H1 (cell line): ENCODE measurements at regions not wholly inside any gene's neighbourhood (a gene's known extent, or its start where the extent isn't known, plus 50 kb on each side); places are given as distances from the start of the nearest gene placed in this dataset.
"Not testable (repeated sequence)": the region's sequence is repeated elsewhere in the genome, so short reads cannot be mapped to it uniquely, and the experiment has no call there.

Experiments used
- CTCF ChIA-PET: fragments of 300-600 bp; sonication (Branson Sonifier 250); formaldehyde crosslinking; loops from one replicate; lab custom pipeline; 2021; ENCODE audit not compliant: partially characterized antibody; lab: Charles Lee
- POLR2A ChIA-PET: fragments of 300-600 bp; sonication (Branson Sonifier 250); formaldehyde crosslinking; loops from one replicate; lab custom pipeline; 2021; ENCODE audit warnings: inconsistent platforms; ENCODE audit not compliant: partially characterized antibody; lab: Charles Lee
- DNase-seq, 2 experiments: peaks; one replicate each; pipeline versions ENCODE4 v3.0.0 to v3.0.0-alpha.2; 2010 to 2022; ENCODE audit warnings: low spot score in 2 of 2, low read depth in 1 of 2, mixed read lengths in 1 of 2
- FAIRE-seq: peaks from 2 replicates; lab custom pipeline; 2011; peaks lifted over from hg19 to GRCh38; lab: Jason Lieb, UNC
- H2AFZ ChIP-seq: 2 replicates; pipeline ENCODE4 v1.8.1; 2012; ENCODE audit warnings: low read length, inconsistent platforms
- H2AK5ac ChIP-seq: 2 replicates; pipeline ENCODE4 v1.6.1; 2013; ENCODE audit warnings: low read depth, low read length
- H2BK120ac ChIP-seq: replicated peaks from 2 replicates; pipeline ENCODE3; 2013; ENCODE audit warnings: low read depth, low read length, inconsistent platforms
- H2BK12ac ChIP-seq: 2 replicates; pipeline ENCODE4 v1.6.1; 2013; ENCODE audit warnings: low read depth, low read length
- H2BK15ac ChIP-seq: 2 replicates; pipeline ENCODE4 v1.6.1; 2013; ENCODE audit warnings: low read length
- H2BK20ac ChIP-seq: 2 replicates; pipeline ENCODE4 v1.6.1; 2013; ENCODE audit warnings: low read length
- H2BK5ac ChIP-seq: 2 replicates; pipeline ENCODE4 v1.6.1; 2013; ENCODE audit warnings: low read depth, low read length
- H3K14ac ChIP-seq: 2 replicates; pipeline ENCODE4 v1.6.1; 2013; ENCODE audit warnings: inconsistent platforms; ENCODE audit not compliant: insufficient read length
- H3K18ac ChIP-seq: 2 replicates; pipeline ENCODE4 v1.6.1; 2013; ENCODE audit warnings: low read length; ENCODE audit errors: extremely low read depth
- H3K23ac ChIP-seq: 2 replicates; pipeline ENCODE4 v1.6.1; 2013; ENCODE audit warnings: inconsistent platforms; ENCODE audit not compliant: insufficient read length
- H3K23me2 ChIP-seq: 2 replicates; pipeline ENCODE4 v1.6.1; 2013; ENCODE audit warnings: low read depth, low read length
- H3K27ac ChIP-seq: 2 replicates; pipeline ENCODE4 v1.6.1; 2011; ENCODE audit warnings: low read depth, low read length, inconsistent platforms
- H3K27me3 ChIP-seq, 4 experiments: replicated peaks in 1 of 4; 1 replicate in 1 of 4; 2 replicates in 3 of 4; pipeline versions ENCODE4 v1.6.1 to v1.8.1; 2011 to 2013; ENCODE audit warnings: low read length in 3 of 4, mild to moderate bottlenecking in 3 of 4, inconsistent platforms in 2 of 4, mixed read lengths in 2 of 4, moderate library complexity in 1 of 4; ENCODE audit not compliant: control insufficient read depth in 3 of 4, insufficient read depth in 3 of 4; ENCODE audit errors: extremely low read depth in 1 of 4
- H3K36me3 ChIP-seq, 4 experiments: 2 replicates each; pipeline versions ENCODE4 v1.6.1 to v1.8.1; 2011 to 2013; ENCODE audit warnings: mild to moderate bottlenecking in 4 of 4, low read length in 3 of 4, moderate library complexity in 2 of 4, control low read depth in 1 of 4, inconsistent platforms in 1 of 4; ENCODE audit not compliant: insufficient read depth in 4 of 4, control insufficient read depth in 2 of 4
- H3K4ac ChIP-seq: replicated peaks from 2 replicates; pipeline ENCODE3; 2013; ENCODE audit warnings: low read length, low read depth, mixed read lengths, inconsistent platforms; ENCODE audit not compliant: insufficient read length
- H3K4me1 ChIP-seq, 4 experiments: replicated peaks in 1 of 4; 1 replicate in 1 of 4; 2 replicates in 3 of 4; pipeline versions ENCODE4 v1.6.1 to v1.8.1; 2011 to 2013; ENCODE audit warnings: low read length in 3 of 4, inconsistent platforms in 2 of 4, mixed read lengths in 1 of 4; ENCODE audit not compliant: insufficient read depth in 4 of 4, control insufficient read depth in 3 of 4
- H3K4me2 ChIP-seq, 2 experiments: 2 replicates each; pipeline versions ENCODE4 v1.6.1 to v1.8.1; 2011 to 2013; ENCODE audit warnings: low read depth in 2 of 2, low read length in 2 of 2, control low read depth in 1 of 2, inconsistent platforms in 1 of 2, mild to moderate bottlenecking in 1 of 2; ENCODE audit not compliant: insufficient read depth in 1 of 2
- H3K4me3 ChIP-seq, 4 experiments: fragments of 200-600, 300-600 bp in 1 of 4; sonication (generic), shearing (Covaris generic), sonication (Bioruptor Twin) in 1 of 4; 2 replicates each; pipeline versions ENCODE4 v1.5.1 to v1.8.1; 2011 to 2016; ENCODE audit warnings: low read length in 4 of 4, low read depth in 3 of 4, control low read depth in 2 of 4, inconsistent platforms in 2 of 4, mild to moderate bottlenecking in 2 of 4, mixed read lengths in 1 of 4, moderate library complexity in 1 of 4; ENCODE audit not compliant: insufficient read depth in 2 of 4; ENCODE audit errors: extremely low read depth in 1 of 4
- H3K56ac ChIP-seq: replicated peaks from 2 replicates; pipeline ENCODE3; 2013; ENCODE audit warnings: low read depth, mild to moderate bottlenecking, mixed read lengths, low read length, inconsistent platforms; ENCODE audit not compliant: insufficient read length
- H3K79me1 ChIP-seq: 2 replicates; pipeline ENCODE4 v1.6.1; 2013; ENCODE audit warnings: low read depth, low read length, control low read depth
- H3K79me2 ChIP-seq, 2 experiments: 2 replicates each; pipeline versions ENCODE4 v1.6.1 to v1.8.1; 2012 to 2013; ENCODE audit warnings: low read length in 2 of 2, mild to moderate bottlenecking in 2 of 2, inconsistent platforms in 1 of 2; ENCODE audit not compliant: insufficient read depth in 2 of 2, control insufficient read depth in 1 of 2
- H3K9ac ChIP-seq, 4 experiments: replicated peaks in 1 of 4; 1 replicate in 1 of 4; 2 replicates in 3 of 4; pipeline versions ENCODE4 v1.6.1 to v1.8.1; 2011 to 2013; ENCODE audit warnings: low read depth in 3 of 4, low read length in 3 of 4, control low read depth in 2 of 4, mild to moderate bottlenecking in 2 of 4, moderate library complexity in 2 of 4, inconsistent platforms in 1 of 4; ENCODE audit errors: extremely low read depth in 1 of 4
- H3K9me3 ChIP-seq, 2 experiments: 2 replicates each; pipeline versions ENCODE4 v1.6.1 to v1.8.1; 2012 to 2013; ENCODE audit warnings: mild to moderate bottlenecking in 2 of 2, moderate library complexity in 2 of 2, control low read depth in 1 of 2, inconsistent platforms in 1 of 2, low read depth in 1 of 2, low read length in 1 of 2, mixed read lengths in 1 of 2; ENCODE audit not compliant: insufficient read depth in 2 of 2
- H4K20me1 ChIP-seq, 2 experiments: replicated peaks in 1 of 2; 2 replicates each; pipeline versions ENCODE3 to v1.8.1; 2011 to 2013; ENCODE audit warnings: inconsistent platforms in 2 of 2, low read length in 2 of 2, mild to moderate bottlenecking in 1 of 2; ENCODE audit not compliant: insufficient read depth in 2 of 2, control insufficient read depth in 1 of 2
- H4K5ac ChIP-seq: 2 replicates; pipeline ENCODE4 v1.6.1; 2013; ENCODE audit warnings: low read length, low read depth, mixed read lengths, inconsistent platforms; ENCODE audit not compliant: insufficient read length
- H4K8ac ChIP-seq: 2 replicates; pipeline ENCODE4 v1.8.0; 2013; ENCODE audit warnings: mild to moderate bottlenecking, moderate library complexity, low read length, inconsistent platforms; ENCODE audit not compliant: insufficient read depth; ENCODE audit errors: extremely low read depth
- H4K91ac ChIP-seq: replicated peaks from 2 replicates; pipeline ENCODE3; 2013; ENCODE audit warnings: low read length, mixed read lengths, inconsistent platforms; ENCODE audit not compliant: insufficient read length
- WGBS, 2 experiments: shearing (Covaris generic) in 1 of 2; methylation state at CpG; one replicate each; pipeline versions ENCODE4 v1.1.6 to v1.1.7; 2013 to 2015; ENCODE audit warnings: low lambda C conversion rate in 2 of 2, mixed read lengths in 2 of 2, inconsistent platforms in 1 of 2, low coverage in 1 of 2, missing lambda C conversion rate in 1 of 2; ENCODE audit not compliant: insufficient replicate concordance in 2 of 2, insufficient coverage in 1 of 2, insufficient read length in 1 of 2; ENCODE audit errors: extremely low coverage in 1 of 2, missing lambda C conversion rate in 1 of 2; 5-methylcytosine and 5-hydroxymethylcytosine counted together

DNA sequence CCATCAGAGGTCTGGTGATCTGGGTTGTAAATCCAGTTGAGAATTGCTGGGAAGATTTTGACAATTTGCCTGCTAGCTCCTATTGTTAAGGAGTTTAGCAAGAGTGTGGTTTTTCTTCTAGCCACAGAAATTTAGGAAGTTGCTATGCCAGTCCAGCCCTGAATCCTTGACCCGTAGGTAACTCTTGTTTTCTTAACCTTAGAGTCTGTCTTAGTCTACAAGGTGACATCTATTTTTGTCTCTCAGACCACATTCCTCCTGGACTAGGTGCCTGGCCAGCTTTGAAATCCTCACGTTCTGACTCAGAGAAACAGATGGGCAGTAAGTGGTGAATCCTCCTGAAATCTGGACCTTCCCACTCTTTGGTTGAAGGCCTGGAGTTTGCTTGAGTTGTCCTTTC lies 101.7 kb upstream of the NBPF11 start:
- DNase-seq, H3K23me2 ChIP-seq, H4K8ac ChIP-seq, H3K18ac ChIP-seq, H4K5ac ChIP-seq, H2BK120ac ChIP-seq, FAIRE-seq, H2BK12ac ChIP-seq, H3K27ac ChIP-seq, H3K4me2 ChIP-seq, H2AK5ac ChIP-seq, H2BK20ac ChIP-seq, H3K56ac ChIP-seq, H4K20me1 ChIP-seq, H3K9ac ChIP-seq, POLR2A ChIA-PET, H3K14ac ChIP-seq, H4K91ac ChIP-seq, H3K4me3 ChIP-seq, H2BK15ac ChIP-seq, H3K27me3 ChIP-seq, H2BK5ac ChIP-seq, H3K79me1 ChIP-seq, CTCF ChIA-PET, H3K9me3 ChIP-seq, H2AFZ ChIP-seq, H3K4ac ChIP-seq, H3K79me2 ChIP-seq, H3K36me3 ChIP-seq, H3K23ac ChIP-seq, H3K4me1 ChIP-seq: not testable (repeated sequence)
- WGBS, 2 experiments: 82% methylated on average over 1 of the region's 2 CpGs; no CpG with 5 or more reads in 1 of the 2 experiments

DNA sequence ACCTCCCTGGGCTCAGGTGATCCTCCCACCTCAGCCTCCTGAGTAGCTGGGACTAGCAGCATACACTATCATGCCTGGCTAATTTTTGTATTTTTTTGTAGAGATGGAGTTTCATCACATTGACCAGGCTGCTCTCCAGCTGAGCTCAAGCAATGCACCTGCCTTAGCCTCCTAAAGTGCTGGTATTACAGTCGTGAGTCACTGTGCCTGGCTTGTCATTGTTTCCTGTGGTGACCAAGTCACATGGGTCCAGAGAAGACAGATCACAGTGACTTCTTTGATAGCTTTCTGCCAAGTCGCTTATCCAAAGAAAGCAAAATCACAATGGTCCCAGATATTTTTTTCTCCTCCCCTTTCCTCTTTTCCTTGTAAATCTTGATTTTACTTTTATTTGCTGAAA lies 96.7 kb upstream of the NBPF11 start:
- H2BK15ac ChIP-seq, H2BK20ac ChIP-seq, POLR2A ChIA-PET, H4K20me1 ChIP-seq, H3K4me2 ChIP-seq, H3K14ac ChIP-seq, H3K56ac ChIP-seq, CTCF ChIA-PET, H3K79me2 ChIP-seq, H3K4me1 ChIP-seq, H3K4ac ChIP-seq, H2AFZ ChIP-seq, FAIRE-seq, H4K5ac ChIP-seq, H4K91ac ChIP-seq, H3K27me3 ChIP-seq, H4K8ac ChIP-seq, H3K23ac ChIP-seq, H3K36me3 ChIP-seq, DNase-seq, H3K27ac ChIP-seq, H2BK12ac ChIP-seq, H3K9me3 ChIP-seq, H3K9ac ChIP-seq, H3K79me1 ChIP-seq, H3K4me3 ChIP-seq, H2AK5ac ChIP-seq, H2BK5ac ChIP-seq, H3K18ac ChIP-seq, H2BK120ac ChIP-seq, H3K23me2 ChIP-seq: not testable (repeated sequence)
- WGBS, 2 experiments: 90% methylated on average over 1 of the region's 2 CpGs; no CpG with 5 or more reads in 1 of the 2 experiments
